Fibroblast of upper back skin (primary cell): ENCODE measurements at regions not wholly inside any gene's neighbourhood (a gene's known extent, or its start where the extent isn't known, plus 50 kb on each side); places are given as distances from the start of the nearest gene placed in this dataset.
"Not testable (repeated sequence)": the region's sequence is repeated elsewhere in the genome, so short reads cannot be mapped to it uniquely, and the experiment has no call there.

Source experiments
- DNase-seq: peaks from one replicate; pipeline ENCODE4 v3.0.0-alpha.2; 2013

DNA sequence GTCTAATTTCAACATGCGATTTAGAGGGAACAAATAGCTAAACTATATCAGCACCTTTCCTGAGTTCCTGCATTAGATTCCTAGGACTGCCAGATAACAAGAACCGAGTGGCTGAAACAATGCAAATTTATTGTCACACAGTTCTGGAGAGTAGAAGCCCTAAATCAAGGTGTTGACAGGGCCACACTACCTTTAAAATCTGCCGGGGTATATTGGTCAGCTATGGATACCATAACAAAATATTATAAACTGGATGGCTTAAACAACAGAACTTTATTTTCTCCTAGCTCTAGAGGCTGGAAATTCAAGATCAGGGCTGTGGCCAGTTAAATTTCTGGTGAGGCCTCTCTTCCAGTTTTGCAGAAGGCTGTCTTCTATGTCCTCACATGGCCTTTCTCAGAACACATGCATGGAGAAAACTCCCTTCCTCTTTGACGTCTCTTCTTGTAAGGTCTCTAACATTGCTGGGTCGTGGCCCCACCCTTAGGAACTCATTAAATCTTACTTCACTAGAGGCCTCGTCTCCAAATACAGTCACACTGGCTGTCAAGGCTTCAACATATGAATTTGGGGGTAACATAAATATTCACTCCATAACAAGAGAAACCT, 144.3 kb downstream of the FCRL5 start:
- no peak for DNase-seq

DNA sequence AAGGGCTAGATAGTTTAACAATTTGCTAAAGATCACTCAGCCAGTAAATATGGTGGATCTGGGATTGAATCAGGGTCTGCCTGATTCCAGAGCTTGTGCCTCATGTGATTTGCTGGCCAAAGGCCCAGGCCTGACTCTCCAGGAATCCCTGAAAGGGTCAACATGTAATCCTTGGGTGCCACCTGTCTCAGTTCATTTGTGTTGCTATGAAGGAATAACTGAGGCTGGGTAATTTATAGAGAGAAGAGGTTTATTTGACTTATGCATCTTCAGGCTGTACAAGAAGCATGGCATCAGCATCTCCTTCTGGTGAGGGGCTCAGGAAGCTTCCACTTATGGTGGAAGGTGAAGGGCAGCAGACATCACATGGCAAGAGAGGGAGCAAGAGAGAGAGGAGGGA, 144.9 kb downstream of the FCRL5 start:
- no peak for DNase-seq

DNA sequence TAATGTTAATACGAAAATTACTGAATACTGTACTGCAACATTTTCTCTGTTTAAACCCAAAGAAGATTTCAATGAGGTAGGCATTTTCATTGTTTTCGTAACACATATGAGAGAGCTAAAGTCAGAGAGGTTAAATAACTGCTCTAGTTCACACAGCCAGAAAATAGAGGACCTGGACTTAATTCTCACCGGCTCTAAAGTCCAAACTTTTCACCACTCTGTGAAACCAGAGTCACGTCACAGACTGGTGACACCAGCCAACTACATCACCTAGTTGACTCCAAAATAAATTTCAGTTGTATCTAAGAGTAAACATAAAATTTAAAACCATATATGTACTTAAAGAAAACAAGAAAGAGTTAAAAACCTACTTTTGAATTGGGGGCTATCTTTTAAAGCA, 146.7 kb downstream of the FCRL5 start:
- no peak for DNase-seq

DNA sequence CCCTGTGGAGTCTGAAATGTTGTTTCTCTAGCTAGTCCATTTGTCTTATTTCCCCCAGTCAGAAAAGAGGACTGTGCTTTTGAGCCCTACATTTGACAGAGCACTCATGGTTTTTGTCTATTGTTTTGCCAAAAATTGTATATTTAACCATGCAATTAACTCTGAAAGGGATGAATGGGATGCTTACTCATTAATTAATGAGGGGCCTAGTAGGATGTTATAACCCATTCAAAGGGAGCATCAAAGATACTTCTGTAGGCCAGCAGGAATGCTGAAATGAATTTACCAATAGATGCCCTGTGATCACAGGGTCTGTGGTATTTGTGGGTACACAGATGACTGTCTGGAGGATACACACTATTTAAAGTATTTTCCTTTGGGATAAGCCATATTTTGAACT, 147.7 kb downstream of the FCRL5 start:
- no peak for DNase-seq

DNA sequence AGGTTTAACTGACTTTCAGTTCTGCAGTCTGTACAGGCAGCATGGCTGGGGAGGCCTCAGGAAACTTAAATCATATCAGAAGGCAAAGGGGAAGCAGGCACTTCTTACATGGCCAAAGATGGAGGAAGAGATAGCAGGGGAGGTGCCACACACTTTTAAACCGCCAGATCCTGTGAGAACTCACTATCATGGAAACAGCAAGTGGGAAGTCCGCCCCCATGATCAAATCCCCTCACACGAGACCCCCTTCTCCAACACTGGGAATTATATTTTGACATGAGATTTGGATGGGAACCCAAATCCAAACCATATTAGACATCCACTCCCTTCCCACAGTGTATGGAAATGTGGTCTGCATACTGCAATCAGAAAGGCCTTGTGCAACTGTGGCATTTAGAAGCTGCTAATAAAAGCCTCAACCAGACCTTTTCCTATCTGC, 148.2 kb downstream of the FCRL5 start:
- DNase-seq = no peak

DNA sequence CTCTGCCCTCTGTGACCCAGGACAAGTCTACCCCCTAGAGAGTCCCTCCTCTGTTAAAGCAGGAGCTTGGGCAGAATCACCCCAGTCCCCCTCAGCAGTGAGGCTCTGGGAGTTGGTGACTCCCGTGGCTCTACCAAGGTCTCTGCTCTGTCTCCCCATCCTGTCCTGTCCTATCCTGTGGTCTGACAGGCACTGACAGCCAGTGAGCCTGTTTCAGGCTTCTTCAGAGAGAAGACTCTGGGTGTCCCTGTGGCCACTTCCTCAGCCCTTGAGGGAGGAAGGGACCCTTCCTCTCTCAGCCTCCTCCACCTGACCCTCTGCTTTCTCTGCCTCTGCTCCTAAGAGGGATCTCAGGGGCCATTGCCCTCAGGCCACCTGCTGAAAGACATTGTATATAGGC, 148.7 kb downstream of the FCRL5 start:
- no peak for DNase-seq

DNA sequence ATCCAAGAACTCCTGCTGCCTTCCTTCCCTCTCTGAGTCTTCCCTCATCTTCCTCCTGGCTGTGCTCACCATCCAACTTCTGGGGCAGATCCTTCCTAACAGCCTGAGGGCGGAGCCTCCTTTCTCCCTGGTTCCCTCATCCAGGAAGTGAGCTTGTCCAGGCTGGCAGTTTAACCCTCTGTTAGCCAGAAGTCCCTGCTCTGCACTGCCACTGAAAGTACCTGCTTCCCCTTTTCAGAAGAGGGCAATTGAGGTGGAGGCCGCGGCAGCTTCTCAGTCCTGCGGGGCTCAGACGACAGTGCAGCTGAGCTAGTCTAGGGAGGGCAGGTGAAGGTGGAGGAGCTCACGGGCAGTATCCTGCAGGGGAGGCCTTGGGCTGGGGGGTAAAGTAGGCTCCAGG, 149.1 kb downstream of the FCRL5 start:
- DNase-seq = peak; percentile 33

DNA sequence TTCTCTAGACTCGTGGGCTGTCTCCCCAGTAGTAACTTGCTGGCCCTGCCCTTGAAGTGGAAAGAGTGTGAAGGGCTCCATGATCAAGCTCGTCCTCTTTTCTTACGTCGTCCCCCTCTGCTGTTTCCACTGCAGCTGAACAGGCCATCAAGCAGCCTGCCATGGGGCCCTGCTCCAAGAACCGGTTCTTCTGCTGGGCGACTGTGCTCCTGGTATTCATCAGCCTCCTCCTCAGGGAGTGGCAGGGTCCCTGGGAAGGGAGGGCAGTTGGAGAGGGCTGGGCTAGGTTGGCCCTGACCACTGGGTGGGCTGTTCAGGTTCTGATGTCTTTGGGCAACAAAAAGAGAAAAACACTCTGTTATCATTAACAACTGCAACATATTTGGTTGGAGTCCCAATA, 151.5 kb downstream of the FCRL5 start:
- DNase-seq = no peak

DNA sequence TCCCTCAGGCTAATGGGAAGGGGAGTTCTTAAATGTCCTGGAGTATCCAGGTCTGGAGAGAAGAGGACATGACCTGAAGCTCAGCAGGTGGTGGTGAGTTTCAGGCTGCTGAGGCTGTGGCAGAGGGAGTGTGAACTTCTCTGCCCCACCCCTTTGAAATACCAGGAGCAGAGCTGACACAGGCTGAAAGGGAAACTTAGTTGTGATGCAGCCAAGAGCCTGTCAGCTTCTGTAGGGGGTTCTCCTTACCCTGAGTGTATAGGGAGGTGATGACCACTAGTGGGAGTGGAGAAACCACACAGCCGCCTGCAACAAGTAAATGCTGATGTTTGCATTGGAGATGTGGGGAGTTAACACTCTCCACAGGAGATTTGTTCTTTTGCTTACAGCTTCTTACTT, 152.3 kb downstream of the FCRL5 start:
- peak; percentile 20 for DNase-seq

DNA sequence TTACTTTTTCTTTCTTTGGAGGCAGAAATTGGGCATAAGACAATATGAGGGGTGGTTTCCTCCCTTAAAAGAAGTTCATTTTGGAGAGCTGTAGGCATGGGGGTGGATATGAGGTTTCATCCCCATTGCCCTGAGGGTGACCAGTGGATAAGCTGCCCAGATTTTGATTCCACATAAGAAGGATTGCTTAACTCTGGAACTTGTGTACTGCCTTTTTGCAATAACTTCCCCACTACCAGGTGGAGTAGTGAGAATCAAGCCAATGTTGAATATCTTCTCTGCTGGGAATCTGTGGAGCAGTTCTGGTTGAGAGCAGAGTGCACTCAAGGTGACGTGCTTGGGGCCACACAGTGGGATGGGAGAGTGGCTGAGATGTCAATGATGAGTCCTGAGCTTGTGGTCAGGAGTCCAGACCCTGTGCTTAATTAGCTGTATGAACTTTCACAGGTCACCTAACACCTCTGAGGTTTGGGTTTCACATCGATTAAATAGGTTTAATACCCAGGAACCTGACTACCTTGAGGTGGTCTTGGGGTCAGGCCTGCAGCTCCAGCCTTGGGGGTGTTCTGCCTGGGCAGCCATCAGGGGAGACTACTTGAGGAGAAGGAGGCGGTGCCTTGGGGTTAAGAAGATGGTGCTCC, 152.9 kb downstream of the FCRL5 start:
- no peak for DNase-seq

DNA sequence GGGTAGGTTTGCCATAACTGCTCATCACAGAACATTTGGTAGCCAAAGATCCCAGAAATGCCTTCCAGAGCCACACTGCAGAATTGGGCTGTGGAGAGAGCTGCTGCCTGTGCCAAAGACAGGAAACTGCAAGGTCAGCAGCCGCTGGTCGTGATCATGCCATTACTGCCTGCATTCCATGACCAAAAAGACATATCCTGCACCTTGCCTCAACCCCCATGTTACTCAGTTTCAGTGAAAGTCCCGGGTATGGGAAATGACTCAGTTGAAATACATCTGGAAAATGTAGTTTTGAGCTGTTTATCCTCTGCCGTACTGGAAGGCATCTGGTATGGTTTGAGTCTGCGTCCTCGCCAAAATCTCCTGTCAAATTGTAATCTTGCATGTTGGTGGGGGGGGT, 161.7 kb downstream of the FCRL5 start:
- peak; percentile 94 for DNase-seq

DNA sequence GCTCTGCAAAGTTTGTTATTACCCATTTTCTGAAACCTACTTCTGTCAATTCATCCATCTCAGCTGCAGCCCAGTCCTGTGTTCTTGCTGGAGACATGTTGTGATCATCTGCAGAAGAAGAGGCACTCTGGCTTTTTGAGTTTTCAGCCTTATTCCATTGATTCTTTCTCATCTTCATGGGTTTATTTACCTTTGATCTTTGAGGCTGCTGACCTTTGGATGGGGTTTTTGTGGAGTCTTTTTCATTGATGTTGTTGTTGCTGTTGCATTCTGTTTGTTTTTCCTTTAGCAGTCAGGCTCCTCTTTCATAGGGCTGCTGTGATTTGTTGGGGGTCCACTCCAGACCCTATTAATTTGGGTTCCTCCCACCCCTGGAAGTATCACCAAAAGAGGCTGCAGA, 164.3 kb downstream of the FCRL5 start:
- DNase-seq = no peak

DNA sequence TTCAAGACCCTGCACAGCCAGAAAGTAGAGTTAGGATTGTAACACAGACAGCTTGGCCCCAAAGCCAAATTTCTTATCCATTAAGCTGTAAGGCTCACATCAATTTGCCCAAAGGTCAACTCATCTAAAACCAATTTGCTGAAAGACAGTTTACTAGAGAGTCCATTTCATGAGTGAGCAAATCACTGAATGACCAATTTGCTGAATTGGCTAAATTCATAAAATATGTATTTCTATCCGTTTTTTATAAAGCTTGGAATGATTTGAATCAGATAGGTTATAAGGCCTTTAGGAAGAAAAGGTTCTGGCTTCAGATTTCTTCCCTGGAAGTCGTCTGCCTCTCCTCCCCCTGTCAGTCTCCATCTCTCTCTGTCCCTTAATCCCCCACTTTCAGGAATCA, 168.1 kb downstream of the FCRL5 start:
- DNase-seq = no peak

DNA sequence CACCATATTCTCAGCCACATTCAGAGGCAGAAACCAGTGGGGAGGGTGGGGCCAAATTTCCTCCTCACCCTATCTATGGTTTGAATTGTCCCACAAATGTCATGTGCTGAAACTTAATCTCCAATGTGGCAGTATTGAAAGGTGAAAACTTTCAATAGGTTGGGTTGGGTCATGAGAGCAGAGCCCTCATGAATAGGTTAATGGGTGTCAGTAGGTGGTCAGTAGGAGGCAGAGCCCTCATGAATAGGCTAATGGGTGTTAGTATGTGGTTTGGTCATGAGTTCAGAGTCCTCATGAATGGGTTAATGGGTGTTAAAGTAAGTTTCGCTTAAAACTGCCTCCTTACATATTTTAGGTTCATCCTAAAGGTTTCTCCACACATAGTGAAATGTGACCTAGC, 170.0 kb downstream of the FCRL5 start:
- DNase-seq = no peak

DNA sequence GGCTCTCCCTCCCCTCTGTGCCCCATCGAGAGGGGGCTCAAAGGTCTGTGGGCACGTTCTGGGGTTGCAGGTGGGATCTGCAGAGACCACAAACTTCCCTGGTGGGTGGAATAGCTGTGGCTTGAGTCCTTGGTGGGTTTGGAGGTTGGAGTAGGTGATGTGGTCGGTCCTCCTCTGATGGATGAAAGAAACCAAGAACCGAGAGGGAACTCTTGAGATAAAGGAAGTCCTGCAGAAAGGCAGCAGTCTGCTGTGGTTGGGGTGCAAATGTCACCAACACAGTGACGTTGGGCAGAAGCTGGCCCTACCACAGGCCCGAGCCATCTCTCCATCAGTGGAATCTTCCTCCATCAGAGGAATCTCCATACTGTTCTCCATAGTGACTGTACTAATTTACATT, 171.8 kb downstream of the FCRL5 start:
- no peak for DNase-seq

DNA sequence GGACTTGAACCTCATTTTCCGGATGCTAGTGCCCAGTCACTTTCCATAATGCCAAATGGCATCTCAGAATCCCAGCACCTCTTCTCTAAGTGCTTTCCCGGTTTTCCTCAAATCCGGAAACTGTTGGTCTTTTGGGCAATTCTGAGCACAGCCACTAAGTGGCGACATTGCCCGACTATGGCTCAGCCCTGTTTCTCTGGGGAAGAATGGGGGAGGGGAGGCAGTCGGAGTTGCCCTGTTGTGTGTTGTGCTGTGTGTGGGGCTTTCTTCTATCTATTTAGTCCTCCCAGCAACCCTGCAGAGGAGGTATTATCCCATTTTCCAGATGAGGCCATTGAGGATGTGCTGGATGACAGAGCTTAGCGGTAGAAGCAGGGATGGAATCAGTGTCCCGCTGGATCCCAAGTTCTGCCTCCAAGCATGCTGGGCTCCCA, 175.0 kb downstream of the FCRL5 start:
- peak; percentile 71 for DNase-seq

DNA sequence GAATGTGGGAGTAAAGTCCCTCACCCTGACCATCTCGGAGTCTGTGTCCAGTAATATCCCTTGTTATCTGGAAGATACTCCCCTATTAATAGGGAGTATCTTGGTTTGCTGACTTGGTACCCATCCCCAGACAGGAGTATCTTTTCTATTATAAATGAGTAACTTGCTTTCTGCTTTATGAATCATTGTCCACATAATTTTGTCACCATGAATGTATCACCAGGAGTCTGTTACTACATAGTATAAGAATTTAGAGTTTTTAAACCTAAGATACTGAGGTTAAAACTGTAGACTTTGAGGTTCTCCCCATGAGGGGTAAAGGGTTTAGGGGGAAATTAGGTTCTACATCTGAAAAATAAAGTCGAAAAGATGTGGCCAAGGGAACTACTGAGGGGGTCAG, 175.6 kb downstream of the FCRL5 start:
- DNase-seq = no peak

DNA sequence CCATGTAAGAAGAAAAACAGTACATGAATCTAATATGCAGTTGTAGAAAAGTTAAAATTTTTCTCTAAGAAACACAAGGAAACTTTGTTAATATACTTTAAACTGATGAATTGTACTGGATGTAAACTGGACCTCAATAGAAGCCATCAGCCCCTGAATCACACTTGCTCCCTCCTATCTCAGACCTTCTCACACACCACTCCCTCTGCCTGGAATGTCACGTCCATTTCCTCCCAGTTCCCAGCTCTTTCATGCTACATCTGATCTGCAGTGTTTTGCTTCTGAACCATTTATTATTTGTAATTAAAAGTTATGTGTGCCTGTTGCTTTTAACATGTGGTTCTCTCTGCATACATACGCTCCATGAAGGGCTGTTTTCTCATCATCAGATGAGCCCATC, 180.0 kb downstream of the FCRL5 start:
- DNase-seq = not testable (repeated sequence)

DNA sequence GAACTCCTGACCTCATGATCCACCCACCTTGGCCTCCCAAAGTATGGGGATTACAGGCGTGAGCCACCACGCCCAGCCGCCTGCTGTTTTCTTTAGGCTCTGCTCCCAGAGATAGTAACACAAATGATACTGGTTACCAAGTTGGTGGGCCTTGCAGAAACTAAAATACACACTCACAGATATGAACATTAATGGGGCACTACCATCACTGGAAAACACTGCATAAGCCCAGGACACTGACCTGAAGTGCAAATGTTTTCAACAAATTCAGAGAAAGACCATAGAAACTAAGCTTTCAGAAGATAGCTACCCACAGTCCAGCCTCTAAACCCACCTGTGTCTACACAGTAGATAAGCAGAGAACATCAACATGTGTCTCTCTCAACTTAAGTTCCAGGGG, 180.5 kb downstream of the FCRL5 start:
- DNase-seq = no peak

DNA sequence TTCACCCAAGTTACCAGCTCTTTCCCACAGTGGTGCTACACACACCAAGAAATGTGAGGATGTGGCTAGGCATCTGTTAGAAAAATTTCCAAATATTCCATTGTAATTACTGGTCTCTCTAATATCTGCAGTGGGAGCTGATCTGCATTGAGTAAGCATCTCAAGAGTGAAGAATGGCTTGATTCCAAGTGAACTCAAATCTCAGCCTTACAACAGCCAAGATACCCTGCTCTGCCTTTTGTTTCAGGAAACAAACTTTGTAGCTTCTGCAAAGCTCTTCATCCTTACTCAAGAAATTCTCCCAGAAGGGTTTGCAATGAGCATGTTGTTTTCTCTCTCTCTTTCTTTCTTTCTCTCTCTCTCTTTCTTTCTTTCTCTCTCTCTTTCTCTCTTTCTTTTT, 181.1 kb downstream of the FCRL5 start:
- DNase-seq = peak; percentile 24

DNA sequence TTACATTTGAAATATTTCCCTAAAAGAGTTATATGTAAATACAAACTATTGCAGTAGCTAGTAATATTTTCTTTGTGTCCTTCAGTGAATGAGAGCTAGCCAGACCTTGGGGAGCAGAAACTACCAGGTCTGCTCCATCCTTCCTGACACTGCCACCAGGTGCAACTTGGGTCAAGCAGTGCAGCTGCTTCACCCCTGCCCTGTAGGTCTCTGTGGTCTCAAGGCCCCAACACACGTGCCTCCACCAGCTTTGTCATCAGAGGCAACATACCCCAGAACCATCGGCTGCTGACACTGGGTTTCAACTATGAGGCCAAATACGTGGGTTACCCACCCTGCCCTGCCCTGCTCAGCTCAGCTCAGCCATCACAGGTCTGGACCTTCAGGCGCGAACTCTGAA, 181.6 kb downstream of the FCRL5 start:
- no peak for DNase-seq

DNA sequence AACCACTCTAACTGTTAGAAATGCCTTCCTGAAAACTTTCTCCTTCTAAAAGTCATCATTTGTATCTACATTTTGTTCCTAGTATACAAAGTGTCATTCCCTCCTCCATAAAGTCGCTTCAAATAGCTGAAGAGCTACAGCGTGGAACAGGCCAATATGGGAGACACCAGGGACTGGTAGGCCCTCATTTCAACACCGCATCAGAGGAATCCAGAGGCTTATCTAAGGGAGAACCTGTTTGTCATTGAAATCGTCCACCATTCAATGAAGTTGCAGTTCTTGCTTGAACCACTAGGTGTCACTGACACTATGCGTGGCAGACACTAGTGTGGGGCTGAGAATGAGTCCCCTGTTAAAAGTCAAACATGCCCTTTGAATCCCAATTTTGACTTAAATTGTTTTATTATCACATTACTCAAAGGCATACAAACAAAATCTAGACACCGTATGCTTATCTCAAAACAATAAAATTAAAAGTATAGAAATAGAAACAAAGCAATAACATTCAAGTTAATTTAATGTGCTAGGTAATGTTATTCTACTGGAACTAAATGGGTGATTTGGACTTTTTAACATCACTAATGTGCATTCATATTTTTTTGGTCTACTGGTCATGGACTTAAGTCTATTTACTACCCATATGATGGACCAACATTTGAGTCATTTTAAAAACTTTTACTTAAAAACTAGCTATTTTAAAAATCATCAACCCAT, 182.3 kb downstream of the FCRL5 start:
- peak; percentile 60 for DNase-seq

DNA sequence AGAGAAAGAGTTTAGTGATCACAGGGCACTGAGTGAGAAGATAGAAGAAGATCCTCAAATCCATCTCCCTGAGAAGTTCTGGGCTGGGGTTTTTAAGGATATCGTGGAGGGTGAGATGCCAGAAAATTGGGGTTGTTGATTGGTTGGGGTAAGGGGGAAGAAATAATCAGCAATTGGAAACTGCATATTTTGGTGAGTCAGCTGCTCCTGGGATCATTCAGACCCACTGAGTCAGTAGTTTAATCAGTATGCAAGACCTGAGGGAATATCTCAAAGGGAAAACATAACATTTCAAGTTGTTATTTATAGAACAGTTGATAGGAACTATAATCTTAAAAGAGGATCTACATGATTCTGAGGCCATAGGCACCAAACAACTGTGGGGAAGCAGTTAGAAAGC, 183.4 kb downstream of the FCRL5 start:
- peak; percentile 18 for DNase-seq

DNA sequence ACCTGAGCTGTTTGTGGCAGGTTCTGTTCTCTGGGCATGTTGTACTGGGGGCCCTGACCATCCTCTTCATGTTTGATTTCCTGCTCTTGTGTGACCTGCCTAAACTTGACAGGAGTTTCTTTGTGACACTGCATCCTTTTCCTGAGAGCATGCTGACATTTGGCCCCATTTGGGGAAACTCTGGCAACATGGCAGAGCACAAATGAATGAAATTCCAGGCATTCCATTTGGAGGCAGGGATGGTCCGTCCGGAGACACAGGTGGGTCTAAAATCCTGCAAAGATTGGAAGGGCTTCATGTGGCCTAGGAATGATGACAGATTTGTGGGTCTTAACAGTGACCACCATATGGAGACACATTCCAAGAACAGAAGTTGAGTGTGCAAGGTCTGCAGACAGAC, 184.0 kb downstream of the FCRL5 start:
- DNase-seq = no peak

DNA sequence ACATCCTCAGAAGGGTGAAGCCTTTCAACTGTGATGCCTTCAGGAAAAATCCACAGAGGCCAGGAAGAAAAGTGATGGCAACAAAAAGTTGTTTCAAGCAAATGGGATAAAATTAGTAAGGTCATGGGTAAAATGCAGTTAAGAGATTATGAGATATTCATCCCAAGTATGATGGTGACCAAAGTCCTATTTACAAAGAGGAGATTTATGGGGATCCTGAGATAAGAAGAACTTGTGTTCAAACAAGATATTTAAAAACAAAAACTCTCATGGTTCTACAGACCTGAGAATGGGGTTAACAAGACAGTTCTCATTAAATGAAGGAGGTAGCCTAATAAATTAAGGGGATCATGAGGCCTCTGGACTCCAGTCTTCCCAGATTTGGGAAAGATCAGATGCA, 184.4 kb downstream of the FCRL5 start:
- no peak for DNase-seq
